ENCODE measurements at regions not wholly inside any gene's neighbourhood (a gene's known extent, or its start where the extent isn't known, plus 50 kb on each side); places are given as distances from the start of the nearest gene placed in this dataset.

DNA sequence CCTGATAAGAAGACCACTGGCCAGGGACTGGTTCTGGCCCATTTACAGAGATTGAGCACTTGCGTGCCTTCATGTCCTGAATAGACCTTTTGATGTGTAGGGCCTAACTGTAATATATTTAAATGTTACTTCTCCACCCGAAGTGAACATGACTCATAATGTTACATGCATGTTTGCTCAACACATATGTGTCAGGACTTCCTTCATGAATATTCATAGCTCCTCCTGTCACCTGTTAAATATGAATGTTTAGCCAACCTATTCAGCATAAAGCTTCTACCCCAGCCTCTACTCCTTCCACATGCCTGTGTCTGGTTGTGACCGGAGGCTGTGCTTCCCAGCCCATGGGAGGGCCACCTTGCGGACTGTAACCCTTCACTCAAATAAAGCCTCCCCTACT is 457.5 kb downstream of the IRX1 start:
- TF ChIP-seq, protein P1, sequence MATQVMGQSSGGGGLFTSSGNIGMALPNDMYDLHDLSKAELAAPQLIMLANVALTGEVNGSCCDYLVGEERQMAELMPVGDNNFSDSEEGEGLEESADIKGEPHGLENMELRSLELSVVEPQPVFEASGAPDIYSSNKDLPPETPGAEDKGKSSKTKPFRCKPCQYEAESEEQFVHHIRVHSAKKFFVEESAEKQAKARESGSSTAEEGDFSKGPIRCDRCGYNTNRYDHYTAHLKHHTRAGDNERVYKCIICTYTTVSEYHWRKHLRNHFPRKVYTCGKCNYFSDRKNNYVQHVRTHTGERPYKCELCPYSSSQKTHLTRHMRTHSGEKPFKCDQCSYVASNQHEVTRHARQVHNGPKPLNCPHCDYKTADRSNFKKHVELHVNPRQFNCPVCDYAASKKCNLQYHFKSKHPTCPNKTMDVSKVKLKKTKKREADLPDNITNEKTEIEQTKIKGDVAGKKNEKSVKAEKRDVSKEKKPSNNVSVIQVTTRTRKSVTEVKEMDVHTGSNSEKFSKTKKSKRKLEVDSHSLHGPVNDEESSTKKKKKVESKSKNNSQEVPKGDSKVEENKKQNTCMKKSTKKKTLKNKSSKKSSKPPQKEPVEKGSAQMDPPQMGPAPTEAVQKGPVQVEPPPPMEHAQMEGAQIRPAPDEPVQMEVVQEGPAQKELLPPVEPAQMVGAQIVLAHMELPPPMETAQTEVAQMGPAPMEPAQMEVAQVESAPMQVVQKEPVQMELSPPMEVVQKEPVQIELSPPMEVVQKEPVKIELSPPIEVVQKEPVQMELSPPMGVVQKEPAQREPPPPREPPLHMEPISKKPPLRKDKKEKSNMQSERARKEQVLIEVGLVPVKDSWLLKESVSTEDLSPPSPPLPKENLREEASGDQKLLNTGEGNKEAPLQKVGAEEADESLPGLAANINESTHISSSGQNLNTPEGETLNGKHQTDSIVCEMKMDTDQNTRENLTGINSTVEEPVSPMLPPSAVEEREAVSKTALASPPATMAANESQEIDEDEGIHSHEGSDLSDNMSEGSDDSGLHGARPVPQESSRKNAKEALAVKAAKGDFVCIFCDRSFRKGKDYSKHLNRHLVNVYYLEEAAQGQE (IDR thresholded peaks at IDR 0.05; ENCODE audit: insufficient read depth in 1 of 2, low read depth in 2 of 2, low read length in 2 of 2), result no peak
- TF ChIP-seq FOXP2 (optimal IDR thresholded peaks at IDR 0.05; ENCODE audit: borderline replicate concordance, extremely low read depth, extremely low read length, insufficient read depth) (no peak), POLR2AphosphoS5 (IDR thresholded peaks at IDR 0.05; ENCODE audit: low read depth, low read length) (no peak), TAF1 (IDR thresholded peaks at IDR 0.05; ENCODE audit: borderline replicate concordance, insufficient read depth, low read length) (no peak), SIN3A (IDR thresholded peaks at IDR 0.05; ENCODE audit: borderline replicate concordance, insufficient read depth, low read length) (no peak)

DNA sequence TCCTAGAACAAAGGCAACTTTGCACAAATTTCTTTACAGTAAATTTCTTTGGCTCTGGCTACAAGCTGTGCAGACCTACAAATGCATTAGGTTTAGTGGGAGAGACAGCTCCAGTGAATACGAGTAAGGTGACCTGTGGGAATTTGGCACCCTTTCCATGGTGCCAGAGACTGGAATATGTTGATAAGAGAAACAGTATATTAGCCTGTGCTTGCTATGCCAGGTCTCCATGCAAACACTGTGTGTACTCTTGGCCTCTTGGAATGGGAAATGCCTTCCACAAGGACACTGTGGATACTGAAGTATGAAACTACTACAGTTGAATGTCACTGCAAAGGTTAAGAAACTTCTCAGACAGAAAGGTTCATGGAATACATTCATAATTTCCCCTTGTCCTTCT is 458.5 kb downstream of the IRX1 start:
- TF ChIP-seq POLR2AphosphoS5 (IDR thresholded peaks at IDR 0.05; ENCODE audit: low read depth, low read length) (no peak), TAF1 (IDR thresholded peaks at IDR 0.05; ENCODE audit: borderline replicate concordance, insufficient read depth, low read length) (no peak), SIN3A (IDR thresholded peaks at IDR 0.05; ENCODE audit: borderline replicate concordance, insufficient read depth, low read length) (no peak)
- TF ChIP-seq, protein P1 (IDR thresholded peaks at IDR 0.05; ENCODE audit: insufficient read depth in 1 of 2, low read depth in 2 of 2, low read length in 2 of 2), result no peak

DNA sequence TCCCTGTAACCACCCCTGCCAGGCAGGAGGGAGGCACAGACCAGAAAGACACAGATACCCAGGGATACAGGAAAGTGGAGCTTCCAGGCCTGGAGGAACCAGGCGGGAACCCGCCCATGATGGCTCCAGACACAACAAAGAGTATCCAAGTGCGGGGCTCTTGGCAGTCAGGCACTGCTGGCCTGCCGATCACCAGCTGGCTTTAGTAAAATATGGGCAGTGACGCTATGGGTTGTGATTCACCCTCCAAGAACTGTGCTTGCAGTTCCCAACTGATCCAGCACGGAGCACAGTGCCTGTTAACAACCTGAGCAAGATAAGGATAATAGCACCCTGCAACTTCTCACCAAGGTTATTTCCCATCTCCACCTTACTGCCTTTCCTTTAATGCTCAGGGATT is 463.3 kb downstream of the IRX1 start:
- TF ChIP-seq, protein P1 (IDR thresholded peaks at IDR 0.05; ENCODE audit: insufficient read depth in 1 of 2, low read depth in 2 of 2, low read length in 2 of 2), result no peak
- TF ChIP-seq TAF1 (IDR thresholded peaks at IDR 0.05; ENCODE audit: borderline replicate concordance, insufficient read depth, low read length) (no peak), POLR2AphosphoS5 (IDR thresholded peaks at IDR 0.05; ENCODE audit: low read depth, low read length) (no peak), FOXP2 (optimal IDR thresholded peaks at IDR 0.05; ENCODE audit: borderline replicate concordance, extremely low read depth, extremely low read length, insufficient read depth) (no peak), SIN3A (IDR thresholded peaks at IDR 0.05; ENCODE audit: borderline replicate concordance, insufficient read depth, low read length) (no peak)

DNA sequence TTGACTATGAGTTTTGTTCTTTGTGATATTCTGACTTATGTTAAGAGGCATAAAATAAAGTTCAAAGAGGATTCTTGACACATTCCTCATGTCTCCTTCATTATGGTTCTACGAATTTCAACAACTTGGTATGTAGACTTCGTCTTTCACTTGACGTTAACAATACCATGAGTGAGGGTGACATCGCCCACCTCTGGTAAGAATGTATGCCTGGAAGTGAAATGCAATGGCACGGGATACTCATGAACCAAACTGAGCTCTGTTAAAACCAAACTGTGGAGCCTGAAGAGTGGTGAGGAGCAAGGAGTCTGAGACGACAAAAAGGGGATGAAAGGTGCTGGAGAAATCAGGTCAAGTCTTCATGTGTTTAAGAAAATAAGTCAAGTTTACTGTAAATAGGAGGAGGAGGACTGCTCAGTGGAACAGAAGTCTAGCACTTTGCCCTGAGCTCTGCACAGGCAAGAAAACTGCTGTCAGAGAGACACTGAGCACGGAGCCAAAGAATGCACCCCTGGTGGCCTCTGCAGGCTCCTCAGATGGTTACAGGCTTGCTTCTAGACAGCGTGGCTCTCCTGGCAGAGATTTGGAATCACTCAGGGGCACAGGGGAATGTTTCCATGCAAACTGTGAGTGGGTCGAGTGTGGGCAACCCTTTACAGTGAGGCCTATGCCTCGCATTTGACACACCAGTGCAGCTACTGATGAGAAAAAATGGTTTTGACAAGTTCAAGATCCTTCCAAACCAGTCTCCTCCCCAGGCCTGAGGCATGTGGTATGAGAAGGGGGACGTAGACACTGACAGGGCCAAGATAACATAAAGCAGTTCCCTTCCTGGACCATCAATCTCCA is 470.1 kb downstream of the IRX1 start:
- no peak for TF ChIP-seq FOXP2 (optimal IDR thresholded peaks at IDR 0.05; ENCODE audit: borderline replicate concordance, extremely low read depth, extremely low read length, insufficient read depth)
- no peak for TF ChIP-seq SIN3A (IDR thresholded peaks at IDR 0.05; ENCODE audit: borderline replicate concordance, insufficient read depth, low read length)
- TF ChIP-seq POLR2AphosphoS5 (IDR thresholded peaks at IDR 0.05; ENCODE audit: low read depth, low read length), result no peak
- TF ChIP-seq TAF1 (IDR thresholded peaks at IDR 0.05; ENCODE audit: borderline replicate concordance, insufficient read depth, low read length), result no peak
- TF ChIP-seq, protein P1 (IDR thresholded peaks at IDR 0.05; ENCODE audit: insufficient read depth in 1 of 2, low read depth in 2 of 2, low read length in 2 of 2), result no peak

Data from PFSK-1 (cell line).